Hepatocyte (in vitro differentiated cells): ENCODE measurements at regions not wholly inside any gene's neighbourhood (a gene's known extent, or its start where the extent isn't known, plus 50 kb on each side); places are given as distances from the start of the nearest gene placed in this dataset.

ENCODE experiments used
- DNase-seq: peaks from one replicate; pipeline ENCODE4 v3.0.0-alpha.2; 2016; ENCODE audit warnings: low spot score
- H2AFZ ChIP-seq: fragments of 200-600 bp; sonication (generic); 2 replicates; pipeline ENCODE4 v1.6.0; 2016; ENCODE audit warnings: antibody characterized with exemption, mild to moderate bottlenecking
- H3K27ac ChIP-seq: fragments of 200-600 bp; sonication (generic); 2 replicates; pipeline ENCODE4 v1.5.1; 2016; ENCODE audit warnings: mild to moderate bottlenecking
- H3K27me3 ChIP-seq: fragments of 200-600 bp; sonication (generic); 2 replicates; pipeline ENCODE4 v1.6.1; 2016
- H3K36me3 ChIP-seq: fragments of 200-600 bp; sonication (generic); replicated peaks from 2 replicates; pipeline ENCODE4 v1.5.1; 2016; ENCODE audit warnings: low read depth; ENCODE audit not compliant: insufficient read depth
- H3K4me1 ChIP-seq: fragments of 200-600 bp; sonication (generic); 2 replicates; pipeline ENCODE4 v1.5.1; 2016; ENCODE audit warnings: mild to moderate bottlenecking, moderate library complexity; ENCODE audit not compliant: insufficient read depth
- H3K4me2 ChIP-seq: fragments of 200-600 bp; sonication (generic); 2 replicates; pipeline ENCODE4 v1.6.0; 2016
- H3K4me3 ChIP-seq: fragments of 200-600 bp; sonication (generic); 2 replicates; pipeline ENCODE4 v1.5.1; 2016; ENCODE audit warnings: mild to moderate bottlenecking
- H3K79me2 ChIP-seq: fragments of 200-600 bp; sonication (generic); 2 replicates; pipeline ENCODE4 v1.6.0; 2017; ENCODE audit warnings: mild to moderate bottlenecking
- H3K9me2 ChIP-seq: fragments of 200-600 bp; sonication (generic); replicated peaks from 2 replicates; pipeline ENCODE4 v1.6.0; 2017; ENCODE audit warnings: mild to moderate bottlenecking; ENCODE audit not compliant: insufficient read depth
- H3K9me3 ChIP-seq: fragments of 200-600 bp; sonication (generic); 2 replicates; pipeline ENCODE4 v1.5.1; 2016; ENCODE audit warnings: low read depth, mild to moderate bottlenecking
- H4K20me1 ChIP-seq: fragments of 200-600 bp; sonication (generic); 2 replicates; pipeline ENCODE4 v1.6.0; 2016; ENCODE audit warnings: mild to moderate bottlenecking; ENCODE audit not compliant: insufficient read depth, poor library complexity, severe bottlenecking
- CTCF ChIP-seq: fragments of 200-600 bp; sonication (generic); IDR thresholded peaks from 2 replicates; pipeline ENCODE4 v1.5.1; 2016; ENCODE audit warnings: antibody characterized with exemption, mild to moderate bottlenecking; ENCODE audit not compliant: poor library complexity
- EZH2 ChIP-seq: fragments of 200-600 bp; sonication (generic); IDR thresholded peaks from 2 replicates; pipeline ENCODE4 v1.6.1; 2016; ENCODE audit warnings: antibody characterized with exemption, mild to moderate bottlenecking, borderline replicate concordance
- EZH2phosphoT487 ChIP-seq: fragments of 200-600 bp; sonication (generic); IDR thresholded peaks from one replicate; pipeline ENCODE4 v1.6.1; 2018; ENCODE audit warnings: antibody characterized with exemption, mild to moderate bottlenecking, low read depth, moderate library complexity; ENCODE audit not compliant: unreplicated experiment, severe bottlenecking
- WGBS: methylation state at CpG from one replicate; pipeline ENCODE4 v1.1.6; 2016; ENCODE audit warnings: low lambda C conversion rate; ENCODE audit errors: missing lambda C conversion rate; 5-methylcytosine and 5-hydroxymethylcytosine counted together

DNA sequence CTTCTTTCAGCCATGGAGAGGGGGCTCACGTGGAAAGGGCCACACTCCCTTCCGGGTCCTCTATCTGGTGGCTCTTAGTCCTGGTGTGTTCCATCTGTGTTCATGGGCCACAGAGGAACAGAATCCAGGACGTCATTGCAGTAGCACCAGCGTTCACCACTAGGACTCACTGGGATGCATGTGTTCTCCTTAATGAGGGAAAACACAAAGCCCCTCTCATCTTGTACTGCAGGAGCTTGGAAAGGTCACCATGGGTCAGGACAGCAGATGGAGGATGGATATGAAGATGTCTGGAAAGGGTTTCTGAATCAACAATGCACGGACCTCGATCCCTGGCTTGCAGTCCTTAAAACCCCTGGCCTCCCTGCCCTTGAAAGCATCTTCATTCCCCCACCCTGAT is 113.8 kb upstream of the THY1 start:
- WGBS: 83% methylated on average over 6 of the region's 6 CpGs
- no peak overlapping the region for H3K4me3 ChIP-seq
- TF ChIP-seq EZH2: no peak
- TF ChIP-seq CTCF: no peak
- TF ChIP-seq EZH2phosphoT487: no peak

DNA sequence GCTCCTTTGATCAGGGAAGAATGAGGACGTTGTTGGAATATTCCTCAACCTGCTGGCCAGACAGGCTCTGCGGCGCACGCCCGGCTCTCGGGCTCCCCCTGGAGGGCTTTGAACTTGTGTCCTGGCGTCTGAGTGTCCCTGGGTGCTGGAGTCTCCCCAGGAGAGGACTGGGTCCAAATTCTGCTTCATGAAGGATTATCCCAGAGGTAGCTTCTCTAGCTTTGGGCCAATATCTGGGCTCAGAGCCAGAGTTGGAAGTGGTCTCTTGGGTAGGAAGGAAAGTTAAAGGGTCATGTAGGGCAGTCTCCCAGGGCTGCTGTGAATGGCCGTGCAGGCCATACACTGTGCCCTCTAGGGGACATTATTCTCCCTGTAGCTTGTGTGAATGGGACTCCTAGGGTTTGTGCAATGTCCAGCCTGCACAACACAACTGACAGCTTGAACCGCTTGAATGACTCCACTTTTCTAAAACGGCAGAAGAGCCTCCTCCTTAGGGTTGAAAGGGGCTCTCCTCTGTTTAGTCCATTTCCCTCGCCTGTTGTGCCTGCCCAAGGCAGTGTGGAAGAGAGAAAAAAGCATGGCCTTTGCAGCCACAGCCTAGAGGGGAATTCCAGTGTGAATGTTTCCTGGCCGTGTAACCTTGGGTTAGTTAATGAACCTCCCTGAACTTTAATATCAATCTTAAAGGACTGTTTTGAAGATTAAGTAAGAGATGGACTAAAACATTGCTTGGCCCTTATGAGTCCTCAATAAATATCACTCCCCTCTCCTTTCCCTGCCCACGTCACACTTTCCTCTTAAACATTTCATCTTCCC is 111.2 kb upstream of the THY1 start:
- DNase-seq: peak; percentile 87
- Histone ChIP-seq H3K27me3 (peaks cover 3% of the 10 kb centered on the region), H3K27ac (no peak overlapping the region), H3K79me2 (no peaks in the 10 kb centered on the region), H3K9me3 (no peaks in the 10 kb centered on the region), H3K36me3 (no peaks in the 10 kb centered on the region), H3K4me2 (no peak overlapping the region), H4K20me1 (no peaks in the 10 kb centered on the region), H2AFZ (no peak overlapping the region), H3K9me2 (no peaks in the 10 kb centered on the region), H3K4me3 (no peak overlapping the region), H3K4me1 (peaks cover 9% of the 10 kb centered on the region)
- TF ChIP-seq EZH2: no peak
- peak; percentile 83 for TF ChIP-seq CTCF
- WGBS: 38% methylated on average over 13 of the region's 13 CpGs

More for the DNA sequence above, 113.8 kb upstream of the THY1 start:
- Histone ChIP-seq H3K4me1 (no peaks in the 10 kb centered on the region), H3K36me3 (no peaks in the 10 kb centered on the region), H4K20me1 (no peaks in the 10 kb centered on the region), H3K27ac (no peak overlapping the region), H2AFZ (no peak overlapping the region), H3K9me2 (no peaks in the 10 kb centered on the region), H3K27me3 (peaks cover 3% of the 10 kb centered on the region), H3K79me2 (no peaks in the 10 kb centered on the region), H3K9me3 (no peaks in the 10 kb centered on the region), H3K4me2 (no peak overlapping the region)
- DNase-seq: no peak

GRCh38 chr11:119533462-119533861 is 110.5 kb upstream of the THY1 start:
- DNase-seq: no peak
- H3K9me2 ChIP-seq: no peaks in the 10 kb centered on the region
- no peaks in the 10 kb centered on the region for H3K9me3 ChIP-seq
- H3K27me3 ChIP-seq: peaks cover 3% of the 10 kb centered on the region
- H3K4me1 ChIP-seq: peaks cover 9% of the 10 kb centered on the region
- no peak for TF ChIP-seq EZH2phosphoT487
- no peaks in the 10 kb centered on the region for H3K36me3 ChIP-seq
- WGBS: 79% methylated on average over 6 of the region's 10 CpGs
- no peak overlapping the region for H3K4me2 ChIP-seq
- H2AFZ ChIP-seq: no peak overlapping the region
- H3K79me2 ChIP-seq: no peaks in the 10 kb centered on the region
- H3K4me3 ChIP-seq: no peak overlapping the region
- H4K20me1 ChIP-seq: no peaks in the 10 kb centered on the region
- no peak overlapping the region for H3K27ac ChIP-seq

- Histone ChIP-seq H3K4me1 (peaks cover 9% of the 10 kb centered on the region), H3K4me2 (no peak overlapping the region), H4K20me1 (no peaks in the 10 kb centered on the region), H2AFZ (no peak overlapping the region), H3K27ac (no peak overlapping the region), H3K36me3 (no peaks in the 10 kb centered on the region), H3K9me3 (no peaks in the 10 kb centered on the region), H3K9me2 (no peaks in the 10 kb centered on the region), H3K4me3 (no peak overlapping the region), H3K79me2 (no peaks in the 10 kb centered on the region), H3K27me3 (peaks cover 3% of the 10 kb centered on the region)
- 80% methylated on average over 1 of the region's 2 CpGs for WGBS
- no peak for TF ChIP-seq CTCF
- TF ChIP-seq EZH2: no peak
- no peak for TF ChIP-seq EZH2phosphoT487
- DNase-seq: no peak
Measured at GRCh38 chr11:119532551-119532950, 109.6 kb upstream of the THY1 start.
